ENCODE measurements at regions not wholly inside any gene's neighbourhood (a gene's known extent, or its start where the extent isn't known, plus 50 kb on each side); places are given as distances from the start of the nearest gene placed in this dataset.
"Not testable (repeated sequence)": the region's sequence is repeated elsewhere in the genome, so short reads cannot be mapped to it uniquely, and the experiment has no call there.

- Histone ChIP-seq H3K9ac (ENCODE audit: insufficient read length) (no peak overlapping the region), H3K9me3 (ENCODE audit: low read depth, low read length) (no peaks in the 10 kb centered on the region), H3K4me3 (no peak overlapping the region), H3K36me3 (ENCODE audit: insufficient read depth, low read length) (no peaks in the 10 kb centered on the region), H3K27ac (no peak overlapping the region)
- no peak for DNase-seq (ENCODE audit: low read depth, low spot score)
- no peak for TF ChIP-seq EZH2 (IDR thresholded peaks at IDR 0.05)
Measured at GRCh38 chr6:69456086-69456485, 340.7 kb downstream of the LMBRD1 start.

GRCh38 chr6:69454619-69455018, 342.2 kb downstream of the LMBRD1 start:
- not testable (repeated sequence) for H3K9ac ChIP-seq (ENCODE audit: insufficient read length); H3K36me3 ChIP-seq (ENCODE audit: insufficient read depth, low read length); H3K9me3 ChIP-seq (ENCODE audit: low read depth, low read length); H3K27ac ChIP-seq; H3K4me3 ChIP-seq; DNase-seq (ENCODE audit: low read depth, low spot score)

GRCh38 chr6:69450493-69450892, 346.3 kb downstream of the LMBRD1 start:
- H3K36me3 ChIP-seq (ENCODE audit: insufficient read depth, low read length); H3K9me3 ChIP-seq (ENCODE audit: low read depth, low read length); H3K4me3 ChIP-seq; H3K9ac ChIP-seq (ENCODE audit: insufficient read length); H3K27ac ChIP-seq; DNase-seq (ENCODE audit: low read depth, low spot score): not testable (repeated sequence)

- no peak overlapping the region for H3K27ac ChIP-seq
- no peak overlapping the region for H3K4me3 ChIP-seq
- H3K9ac ChIP-seq (ENCODE audit: insufficient read length), result no peak overlapping the region
- no peaks in the 10 kb centered on the region for H3K9me3 ChIP-seq (ENCODE audit: low read depth, low read length)
- no peak for DNase-seq (ENCODE audit: low read depth, low spot score)
- no peak for TF ChIP-seq FOXP2 (optimal IDR thresholded peaks at IDR 0.05; ENCODE audit: control extremely low read depth, extremely low read length, insufficient read depth)
- no peak for TF ChIP-seq EZH2 (IDR thresholded peaks at IDR 0.05)
- TF ChIP-seq POLR2AphosphoS5 (IDR thresholded peaks at IDR 0.05; ENCODE audit: borderline replicate concordance, low read depth, low read length), result no peak
- no peaks in the 10 kb centered on the region for H3K36me3 ChIP-seq (ENCODE audit: insufficient read depth, low read length)
Measured at GRCh38 chr6:69449887-69450286, 346.9 kb downstream of the LMBRD1 start.

Data from SK-N-MC (cell line).